ENCODE measurements at regions not wholly inside any gene's neighbourhood (a gene's known extent, or its start where the extent isn't known, plus 50 kb on each side); places are given as distances from the start of the nearest gene placed in this dataset.

- Histone ChIP-seq H4K20me1 (ENCODE audit: low read length) (no peaks in the 10 kb centered on the region), H3K36me3 (ENCODE audit: low read depth, low read length) (no peaks in the 10 kb centered on the region; the same call in 1 of the 2 replicates), H3K9ac (ENCODE audit: low read length) (no peak overlapping the region), H3K4me3 (ENCODE audit: low read length) (no peak overlapping the region), H3K4me2 (ENCODE audit: low read length) (no peak overlapping the region), H3K9me2 (replicated peaks; ENCODE audit: low read length) (no peaks in the 10 kb centered on the region), H2AFZ (ENCODE audit: low read length) (no peak overlapping the region), H3K27me3 (ENCODE audit: low read length) (no peaks in the 10 kb centered on the region), H3F3A (ENCODE audit: low read length, unreplicated experiment) (no peaks in the 10 kb centered on the region), H3K79me2 (ENCODE audit: low read length) (no peaks in the 10 kb centered on the region), H3K4me1 (ENCODE audit: insufficient read depth, low read length) (peaks cover 10% of the 10 kb centered on the region), H3K27ac (ENCODE audit: low read length) (no peak overlapping the region), H3K9me3 (ENCODE audit: low read length) (no peaks in the 10 kb centered on the region)
- no peak for ATAC-seq
- POLR2A ChIA-PET (ENCODE audit: unreplicated experiment), result no interaction called here
- CTCF ChIA-PET, result no interaction called here
- BruUV-seq (replicated peaks), result no TSS peak
- no peak for DNase-seq
- intact Hi-C loops (cut with micrococcal nuclease), result no loop called here
- TF ChIP-seq EZH2 (IDR thresholded peaks at IDR 0.05; ENCODE audit: low read length, unreplicated experiment) (no peak), EZH2phosphoT487 (IDR thresholded peaks at IDR 0.05; ENCODE audit: borderline replicate concordance, low read length) (no peak), CTCF (conservative IDR thresholded peaks at IDR 0.05; ENCODE audit: low read depth, low read length) (no peak)
These were observed 262.6 kb upstream of the CDH11 start for GRCh38 chr16:65384441-65384840.

- Histone ChIP-seq H3K9ac (ENCODE audit: low read length) (peak overlapping the region; percentile 38; the same call in 1 of the 2 replicates), H4K20me1 (ENCODE audit: low read length) (no peaks in the 10 kb centered on the region)
- intact Hi-C loops (cut with micrococcal nuclease), result loop anchor here (5.0 to 10.0 kb wide), 2 partner anchors 35 to 648 kb away; no protein-coding TSS in a partner anchor
These were observed 255.3 kb upstream of the CDH11 start for GRCh38 chr16:65377195-65377594.

More at GRCh38 chr16:65377195-65377594, 255.3 kb upstream of the CDH11 start:
- H3F3A ChIP-seq (ENCODE audit: low read length, unreplicated experiment), result no peaks in the 10 kb centered on the region
- H3K27ac ChIP-seq (ENCODE audit: low read length), result peak overlapping the region; percentile 91
- peak overlapping the region; percentile 67 for H3K4me2 ChIP-seq (ENCODE audit: low read length)
- no peaks in the 10 kb centered on the region for H3K36me3 ChIP-seq (ENCODE audit: low read depth, low read length)
- TF ChIP-seq CTCF (conservative IDR thresholded peaks at IDR 0.05; ENCODE audit: low read depth, low read length) (no peak), EZH2 (IDR thresholded peaks at IDR 0.05; ENCODE audit: low read length, unreplicated experiment) (no peak), EZH2phosphoT487 (IDR thresholded peaks at IDR 0.05; ENCODE audit: borderline replicate concordance, low read length) (no peak)
- ChIA-PET POLR2A (ENCODE audit: unreplicated experiment) (no interaction called here), CTCF (no interaction called here)
- H3K27me3 ChIP-seq (ENCODE audit: low read length), result no peaks in the 10 kb centered on the region
- ATAC-seq, result peak; percentile 33
- no peaks in the 10 kb centered on the region for H3K9me3 ChIP-seq (ENCODE audit: low read length)
- BruUV-seq (replicated peaks), result no TSS peak
- H2AFZ ChIP-seq (ENCODE audit: low read length), result no peak overlapping the region
- no peaks in the 10 kb centered on the region for H3K9me2 ChIP-seq (replicated peaks; ENCODE audit: low read length)
- no peaks in the 10 kb centered on the region for H3K79me2 ChIP-seq (ENCODE audit: low read length)
- peaks cover 55% of the 10 kb centered on the region for H3K4me1 ChIP-seq (ENCODE audit: insufficient read depth, low read length)
- H3K4me3 ChIP-seq (ENCODE audit: low read length), result no peak overlapping the region
- peak; percentile 31 for DNase-seq
